ENCODE measurements at regions not wholly inside any gene's neighbourhood (a gene's known extent, or its start where the extent isn't known, plus 50 kb on each side); places are given as distances from the start of the nearest gene placed in this dataset.

GRCh38 chr18:69328086-69328485 is 72.6 kb upstream of the DOK6 start:
- no peaks in the 10 kb centered on the region for H3K27me3 ChIP-seq (replicated peaks; ENCODE audit: insufficient read depth, low read depth, low read length, poor library complexity)
- no peak for TF ChIP-seq CTCF (conservative IDR thresholded peaks at IDR 0.05; ENCODE audit: low read depth, low read length)
- TF ChIP-seq EZH2 (IDR thresholded peaks at IDR 0.05; ENCODE audit: borderline replicate concordance, low read depth, low read length, poor library complexity, severe bottlenecking) = no peak
- H3K36me3 ChIP-seq (ENCODE audit: insufficient read depth, low read length, poor library complexity, severe bottlenecking) = no peaks in the 10 kb centered on the region
- DNase-seq (ENCODE audit: low spot score) = no peak
- intact Hi-C loops (cut with micrococcal nuclease; ENCODE audit: unreplicated experiment) = no loop called here
- no peak overlapping the region for H3K4me3 ChIP-seq (ENCODE audit: low read depth, low read length, poor library complexity, severe bottlenecking)
- no TSS peak for BruUV-seq (replicated peaks)
- CTCF ChIA-PET = no interaction called here
- H3K27ac ChIP-seq (ENCODE audit: low read depth, low read length, poor library complexity, severe bottlenecking) = no peak overlapping the region
- no peaks in the 10 kb centered on the region for H3K4me1 ChIP-seq (ENCODE audit: insufficient read depth, low read length, poor library complexity, severe bottlenecking)
- H3K9me3 ChIP-seq (ENCODE audit: low read depth, low read length, poor library complexity, severe bottlenecking) = no peaks in the 10 kb centered on the region
- POLR2A ChIA-PET (ENCODE audit: low non-redundant PET) = no interaction called here

DNA sequence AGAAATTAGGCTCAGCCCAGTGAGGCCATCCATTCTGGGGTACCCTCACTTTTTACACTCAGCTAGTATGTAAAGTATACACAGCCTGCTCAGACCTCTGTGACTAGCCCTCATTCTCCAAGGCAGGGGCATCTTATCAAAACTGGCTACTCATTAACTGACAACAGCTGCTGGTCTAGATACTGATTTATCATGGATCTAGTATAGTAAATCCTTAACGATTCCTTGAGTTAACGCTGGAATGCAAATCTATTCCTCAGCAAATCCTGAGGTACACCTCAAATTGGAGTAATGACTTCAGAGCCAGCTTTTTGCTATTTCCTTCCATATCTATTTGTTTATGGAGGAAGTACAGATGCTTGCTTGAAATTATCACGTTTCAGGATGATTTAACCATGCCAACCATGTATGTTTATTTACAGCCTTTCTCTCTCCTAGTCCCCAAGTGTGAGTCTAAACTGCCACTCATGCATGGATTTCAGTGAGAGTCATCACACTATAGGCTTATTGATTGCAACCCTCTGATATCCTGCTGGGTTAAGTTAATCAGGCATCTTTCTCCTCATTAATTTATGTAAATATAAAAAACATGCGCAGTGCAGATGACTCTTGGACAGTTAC is 70.2 kb upstream of the DOK6 start:
- Histone ChIP-seq H3K27ac (ENCODE audit: low read depth, low read length, poor library complexity, severe bottlenecking) (no peak overlapping the region), H3K36me3 (ENCODE audit: insufficient read depth, low read length, poor library complexity, severe bottlenecking) (no peaks in the 10 kb centered on the region), H3K4me1 (ENCODE audit: insufficient read depth, low read length, poor library complexity, severe bottlenecking) (no peaks in the 10 kb centered on the region), H3K9me3 (ENCODE audit: low read depth, low read length, poor library complexity, severe bottlenecking) (no peaks in the 10 kb centered on the region), H3K27me3 (replicated peaks; ENCODE audit: insufficient read depth, low read depth, low read length, poor library complexity) (no peaks in the 10 kb centered on the region), H3K4me3 (ENCODE audit: low read depth, low read length, poor library complexity, severe bottlenecking) (no peak overlapping the region)
- ChIA-PET CTCF (no interaction called here), POLR2A (ENCODE audit: low non-redundant PET) (no interaction called here)
- TF ChIP-seq EZH2 (IDR thresholded peaks at IDR 0.05; ENCODE audit: borderline replicate concordance, low read depth, low read length, poor library complexity, severe bottlenecking) = no peak
- TF ChIP-seq CTCF (conservative IDR thresholded peaks at IDR 0.05; ENCODE audit: low read depth, low read length) = no peak
- BruUV-seq (replicated peaks) = no TSS peak
- intact Hi-C loops (cut with micrococcal nuclease; ENCODE audit: unreplicated experiment) = no loop called here
- DNase-seq (ENCODE audit: low spot score) = no peak

DNA sequence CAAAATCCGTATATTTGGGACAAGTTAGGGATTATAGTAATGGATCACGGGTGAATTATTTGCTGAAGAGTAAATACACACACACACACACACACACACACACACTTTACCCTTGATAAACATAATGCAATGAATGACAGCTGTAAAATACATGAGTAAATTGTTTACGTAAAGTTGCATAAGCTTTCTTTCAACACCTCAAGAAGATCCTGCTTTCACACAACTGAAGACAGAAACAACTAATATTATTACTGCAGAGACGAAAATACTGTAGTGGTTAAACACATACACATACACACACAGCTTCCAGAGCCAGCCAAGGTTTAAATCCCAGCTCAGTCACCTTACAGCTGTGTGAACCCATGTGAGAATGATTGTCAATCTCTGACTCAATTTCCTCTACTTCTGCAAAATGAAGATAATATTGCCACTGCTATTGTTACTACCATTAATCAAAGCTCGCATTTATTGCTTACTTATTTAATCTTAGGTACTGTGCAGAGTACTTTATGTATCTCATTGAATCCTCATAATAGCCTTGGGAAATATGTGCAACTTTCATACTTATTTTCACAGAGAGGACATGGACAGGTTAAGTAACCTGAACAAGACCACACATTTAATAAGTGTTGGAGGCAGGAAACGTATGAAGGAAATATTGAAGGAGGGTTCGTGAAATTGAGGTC is 50.6 kb upstream of the DOK6 start:
- intact Hi-C loops (cut with micrococcal nuclease; ENCODE audit: unreplicated experiment) = no loop called here
- no peak overlapping the region for H3K27ac ChIP-seq (ENCODE audit: low read depth, low read length, poor library complexity, severe bottlenecking)
- no peaks in the 10 kb centered on the region for H3K4me1 ChIP-seq (ENCODE audit: insufficient read depth, low read length, poor library complexity, severe bottlenecking)
- POLR2A ChIA-PET (ENCODE audit: low non-redundant PET) = no interaction called here
- BruUV-seq (replicated peaks) = no TSS peak
- H3K4me3 ChIP-seq (ENCODE audit: low read depth, low read length, poor library complexity, severe bottlenecking) = no peak overlapping the region
- no peaks in the 10 kb centered on the region for H3K36me3 ChIP-seq (ENCODE audit: insufficient read depth, low read length, poor library complexity, severe bottlenecking)
- no peaks in the 10 kb centered on the region for H3K27me3 ChIP-seq (replicated peaks; ENCODE audit: insufficient read depth, low read depth, low read length, poor library complexity)
- TF ChIP-seq CTCF (conservative IDR thresholded peaks at IDR 0.05; ENCODE audit: low read depth, low read length) = no peak
- TF ChIP-seq EZH2 (IDR thresholded peaks at IDR 0.05; ENCODE audit: borderline replicate concordance, low read depth, low read length, poor library complexity, severe bottlenecking) = no peak
- CTCF ChIA-PET = no interaction called here
- DNase-seq (ENCODE audit: low spot score) = no peak
- H3K9me3 ChIP-seq (ENCODE audit: low read depth, low read length, poor library complexity, severe bottlenecking) = no peaks in the 10 kb centered on the region

All from A673 (cell line).